Fibroblast of skin of scalp (primary cell): ENCODE measurements at regions not wholly inside any gene's neighbourhood (a gene's known extent, or its start where the extent isn't known, plus 50 kb on each side); places are given as distances from the start of the nearest gene placed in this dataset.

ENCODE experiments used
- DNase-seq: peaks from one replicate; pipeline ENCODE4 v3.0.0-alpha.2; 2013

- DNase-seq: peak; percentile 70
These were observed 315.1 kb upstream of the CBLB start for GRCh38 chr3:106183762-106184391.

- DNase-seq: no peak
These were observed 316.0 kb upstream of the CBLB start for GRCh38 chr3:106184540-106185457.

GRCh38 chr3:106185949-106186348 is 317.1 kb upstream of the CBLB start:
- no peak for DNase-seq

GRCh38 chr3:106190296-106190695 is 321.5 kb upstream of the CBLB start:
- DNase-seq: no peak

GRCh38 chr3:106191211-106191610 is 322.4 kb upstream of the CBLB start:
- peak; percentile 54 for DNase-seq

GRCh38 chr3:106191913-106192312 is 323.1 kb upstream of the CBLB start:
- DNase-seq: no peak

GRCh38 chr3:106193876-106194275 is 325.1 kb upstream of the CBLB start:
- DNase-seq: peak; percentile 21

GRCh38 chr3:106194726-106195125 is 325.9 kb upstream of the CBLB start:
- no peak for DNase-seq

GRCh38 chr3:106197532-106198194 is 328.9 kb upstream of the CBLB start:
- no peak for DNase-seq

- peak; percentile 9 for DNase-seq
These were observed 335.5 kb upstream of the CBLB start for GRCh38 chr3:106204160-106204868.

- peak; percentile 67 for DNase-seq
These were observed 337.3 kb upstream of the CBLB start for GRCh38 chr3:106206146-106206545.

- DNase-seq: no peak
These were observed 337.8 kb upstream of the CBLB start for GRCh38 chr3:106206613-106207012.

- DNase-seq: no peak
These were observed 339.4 kb upstream of the CBLB start for GRCh38 chr3:106208251-106208650.

- DNase-seq: peak; percentile 43
These were observed 340.2 kb upstream of the CBLB start for GRCh38 chr3:106208967-106209366.

GRCh38 chr3:106209482-106209881 is 340.7 kb upstream of the CBLB start:
- no peak for DNase-seq

GRCh38 chr3:106210923-106211322 is 342.1 kb upstream of the CBLB start:
- no peak for DNase-seq

GRCh38 chr3:106212665-106213222 is 343.9 kb upstream of the CBLB start:
- peak; percentile 7 for DNase-seq

GRCh38 chr3:106213954-106214353 is 345.1 kb upstream of the CBLB start:
- no peak for DNase-seq

- no peak for DNase-seq
These were observed 345.8 kb upstream of the CBLB start for GRCh38 chr3:106214641-106215040.

GRCh38 chr3:106215047-106215446 is 346.2 kb upstream of the CBLB start:
- DNase-seq: peak; percentile 64

- no peak for DNase-seq
These were observed 348.9 kb upstream of the CBLB start for GRCh38 chr3:106217745-106218144.

- no peak for DNase-seq
These were observed 358.3 kb upstream of the CBLB start for GRCh38 chr3:106227068-106227467.
